H9 (cell line): ENCODE measurements at regions not wholly inside any gene's neighbourhood (a gene's known extent, or its start where the extent isn't known, plus 50 kb on each side); places are given as distances from the start of the nearest gene placed in this dataset.

ENCODE experiments used
- DNase-seq: peaks from one replicate; pipeline ENCODE4 v3.0.0-alpha.2; 2017
- H2AFZ ChIP-seq: one replicate; pipeline ENCODE4 v1.6.1; 2013; ENCODE audit warnings: mild to moderate bottlenecking, low read length, control low read depth, moderate library complexity
- H2AK5ac ChIP-seq: 2 replicates; pipeline ENCODE4 v1.6.1; 2013; ENCODE audit warnings: low read length, control low read depth, mixed read lengths; ENCODE audit not compliant: insufficient read length
- H2BK120ac ChIP-seq: one replicate; pipeline ENCODE4 v1.6.1; 2013; ENCODE audit warnings: low read depth, mild to moderate bottlenecking, low read length, control low read depth, inconsistent platforms; ENCODE audit not compliant: poor library complexity, severe bottlenecking
- H2BK12ac ChIP-seq: 2 replicates; pipeline ENCODE4 v1.6.1; 2013; ENCODE audit warnings: low read length, control low read depth, mixed read lengths, low read depth; ENCODE audit not compliant: insufficient read length
- H2BK15ac ChIP-seq: 2 replicates; pipeline ENCODE4 v1.6.1; 2013; ENCODE audit warnings: low read depth, low read length, control low read depth
- H2BK20ac ChIP-seq: one replicate; pipeline ENCODE4 v1.6.1; 2013; ENCODE audit warnings: low read depth, mild to moderate bottlenecking, low read length, control low read depth, inconsistent platforms; ENCODE audit not compliant: poor library complexity, severe bottlenecking
- H2BK5ac ChIP-seq: 2 replicates; pipeline ENCODE4 v1.6.1; 2013; ENCODE audit warnings: low read length, control low read depth, mixed read lengths; ENCODE audit not compliant: insufficient read length
- H3K14ac ChIP-seq: 2 replicates; pipeline ENCODE4 v1.6.1; 2013; ENCODE audit warnings: low read length, control low read depth; ENCODE audit not compliant: insufficient read depth
- H3K18ac ChIP-seq: 2 replicates; pipeline ENCODE4 v1.6.1; 2013; ENCODE audit warnings: low read depth, mild to moderate bottlenecking, mixed read lengths, low read length, control low read depth; ENCODE audit not compliant: insufficient read length
- H3K23ac ChIP-seq: 2 replicates; pipeline ENCODE4 v1.6.1; 2013; ENCODE audit warnings: low read length, control low read depth, mixed read lengths, low read depth; ENCODE audit not compliant: insufficient read length
- H3K23me2 ChIP-seq: 2 replicates; pipeline ENCODE4 v1.6.1; 2013; ENCODE audit warnings: low read depth, mild to moderate bottlenecking, mixed read lengths, low read length, control low read depth; ENCODE audit not compliant: insufficient read length, poor library complexity, severe bottlenecking
- H3K27ac ChIP-seq: 2 replicates; pipeline ENCODE4 v1.5.1; 2013; ENCODE audit warnings: low read length, control low read depth, mixed read lengths, low read depth; ENCODE audit not compliant: insufficient read length
- H3K27me3 ChIP-seq: 2 replicates; pipeline ENCODE4 v1.6.1; 2013; ENCODE audit warnings: low read length, control low read depth, inconsistent platforms; ENCODE audit not compliant: insufficient read depth
- H3K4ac ChIP-seq: 2 replicates; pipeline ENCODE4 v1.6.1; 2013; ENCODE audit warnings: low read depth, mild to moderate bottlenecking, control low read depth, inconsistent platforms, low read length, moderate library complexity
- H3K4me1 ChIP-seq: 2 replicates; pipeline ENCODE4 v1.6.1; 2013; ENCODE audit warnings: low read length, control low read depth, inconsistent platforms; ENCODE audit not compliant: insufficient read depth
- H3K4me2 ChIP-seq: 2 replicates; pipeline ENCODE4 v1.6.1; 2013; ENCODE audit warnings: low read length, control low read depth, mixed read lengths; ENCODE audit not compliant: insufficient read length, insufficient read depth
- H3K56ac ChIP-seq: 2 replicates; pipeline ENCODE4 v1.6.1; 2013; ENCODE audit warnings: low read depth, mild to moderate bottlenecking, mixed read lengths, low read length, control low read depth; ENCODE audit not compliant: insufficient read length
- H3K79me1 ChIP-seq: 2 replicates; pipeline ENCODE4 v1.6.1; 2013; ENCODE audit warnings: low read depth, mild to moderate bottlenecking, moderate library complexity, low read length, control low read depth, inconsistent platforms; ENCODE audit not compliant: insufficient read depth, poor library complexity, severe bottlenecking
- H3K79me2 ChIP-seq: 2 replicates; pipeline ENCODE4 v1.6.1; 2013; ENCODE audit warnings: low read length, control low read depth, inconsistent platforms; ENCODE audit not compliant: insufficient read depth
- H3K9ac ChIP-seq: 2 replicates; pipeline ENCODE4 v1.6.1; 2013; ENCODE audit warnings: low read length, control low read depth, mixed read lengths; ENCODE audit not compliant: insufficient read length; ENCODE audit errors: extremely low read depth
- H3K9me3 ChIP-seq: one replicate; pipeline ENCODE4 v1.6.1; 2013; ENCODE audit warnings: low read depth, low read length, inconsistent platforms; ENCODE audit not compliant: control insufficient read depth
- H3T11ph ChIP-seq: one replicate; pipeline ENCODE4 v1.6.1; 2013; ENCODE audit warnings: mild to moderate bottlenecking, low read length, control low read depth, inconsistent platforms
- H4K20me1 ChIP-seq: one replicate; pipeline ENCODE4 v1.6.1; 2013; ENCODE audit not compliant: control insufficient read depth, insufficient read length, insufficient read depth
- H4K5ac ChIP-seq: 2 replicates; pipeline ENCODE4 v1.6.1; 2013; ENCODE audit warnings: low read depth, mild to moderate bottlenecking, mixed read lengths, low read length, control low read depth; ENCODE audit not compliant: insufficient read length
- H4K8ac ChIP-seq: replicated peaks from 2 replicates; pipeline ENCODE4 v1.6.1; 2013; ENCODE audit warnings: low read length, control low read depth, mixed read lengths, low read depth; ENCODE audit not compliant: insufficient read length
- H4K91ac ChIP-seq: 2 replicates; pipeline ENCODE4 v1.6.1; 2013; ENCODE audit warnings: low read depth, mild to moderate bottlenecking, moderate library complexity, mixed read lengths, low read length, control low read depth; ENCODE audit not compliant: insufficient read length
- H3K27ac Mint-ChIP-seq, 3 experiments: 2 replicates in 2 of 3; 3 replicates in 1 of 3; pipeline ENCODE4 v1.8.0; 2020 to 2021; ENCODE audit warnings: mixed read lengths in 3 of 3, mild to moderate bottlenecking in 1 of 3, moderate library complexity in 1 of 3
- H3K27me3 Mint-ChIP-seq: 2 replicates; pipeline ENCODE4 v1.8.0; 2021; ENCODE audit warnings: low read depth, mild to moderate bottlenecking, moderate library complexity, mixed read lengths
- H3K36me3 Mint-ChIP-seq, 3 experiments: 2 replicates in 2 of 3; 3 replicates in 1 of 3; pipeline ENCODE4 v1.8.0; 2020 to 2021; ENCODE audit warnings: low read depth in 3 of 3, mixed read lengths in 3 of 3; ENCODE audit not compliant: insufficient read depth in 1 of 3
- H3K4me1 Mint-ChIP-seq, 2 experiments: 2 replicates each; pipeline ENCODE4 v1.8.0; 2020; ENCODE audit warnings: mixed read lengths in 2 of 2
- H3K4me3 Mint-ChIP-seq, 2 experiments: 2 replicates in 1 of 2; 3 replicates in 1 of 2; pipeline ENCODE4 v1.8.0; 2020 to 2021; ENCODE audit warnings: mild to moderate bottlenecking in 2 of 2, mixed read lengths in 2 of 2, moderate library complexity in 1 of 2
- H3K9me3 Mint-ChIP-seq, 2 experiments: 2 replicates in 1 of 2; 3 replicates in 1 of 2; pipeline ENCODE4 v1.8.0; 2020; ENCODE audit warnings: mild to moderate bottlenecking in 2 of 2, mixed read lengths in 2 of 2, moderate library complexity in 1 of 2
- WGBS: extraction: QIAGEN DNeasy Blood & Tissue Kit; methylation state at CpG from one replicate; pipeline ENCODE4 v1.1.7; 2013; ENCODE audit warnings: missing lambda C conversion rate, low lambda C conversion rate, mixed read lengths; ENCODE audit not compliant: insufficient read length; ENCODE audit errors: extremely low coverage; 5-methylcytosine and 5-hydroxymethylcytosine counted together
- TF ChIP-seq, protein P1 (sequence below): fragments of 200-600 bp; sonication (generic); conservative IDR thresholded peaks from 3 replicates; pipeline ENCODE4 v1.8.0; 2021; ENCODE audit warnings: antibody characterized with exemption, mild to moderate bottlenecking

DNA sequence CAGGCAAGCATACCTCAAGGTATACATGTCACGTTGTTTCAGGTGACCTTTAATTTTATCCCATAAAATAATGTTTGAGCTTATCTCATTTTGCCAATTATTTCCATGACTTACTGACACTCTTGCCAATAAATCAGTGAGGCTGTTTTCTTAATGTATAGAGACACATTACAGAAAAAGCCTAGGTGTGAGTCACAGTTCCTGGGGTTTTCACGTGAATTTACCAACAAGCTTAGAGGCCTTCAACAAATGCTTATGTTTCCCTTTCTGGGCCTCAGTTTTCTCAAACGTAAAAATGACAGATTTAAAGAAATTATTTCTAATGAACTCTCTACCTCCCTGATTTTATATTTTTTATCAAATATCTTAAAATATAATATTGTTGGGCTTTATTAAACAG is 517.5 kb upstream of the SPHKAP start:
- Histone ChIP-seq H3K18ac (no peak overlapping the region), H3K9ac (no peak overlapping the region), H3K9me3 (no peaks in the 10 kb centered on the region), H3K4me1 (no peaks in the 10 kb centered on the region), H3K27ac (no peak overlapping the region), H2BK5ac (no peak overlapping the region), H2BK15ac (no peak overlapping the region), H2AK5ac (no peak overlapping the region), H4K91ac (no peak overlapping the region), H3T11ph (no peak overlapping the region), H2BK120ac (no peak overlapping the region), H3K27me3 (no peaks in the 10 kb centered on the region), H3K79me1 (no peaks in the 10 kb centered on the region), H2AFZ (no peak overlapping the region), H2BK12ac (no peak overlapping the region), H3K14ac (no peak overlapping the region), H4K8ac (no peak overlapping the region), H3K23me2 (no peaks in the 10 kb centered on the region), H3K4me2 (no peak overlapping the region), H4K5ac (no peak overlapping the region), H3K56ac (no peak overlapping the region), H2BK20ac (no peak overlapping the region), H3K4ac (no peak overlapping the region), H3K79me2 (no peaks in the 10 kb centered on the region), H4K20me1 (no peaks in the 10 kb centered on the region), H3K23ac (no peak overlapping the region)
- Mint-ChIP-seq H3K27ac (no peak overlapping the region), H3K36me3 (no peaks in the 10 kb centered on the region; a peak in 1 of 7 replicates), H3K9me3 (peaks cover 0 to 7% of the 10 kb centered on the region in 2 experiments; a peak in 3 of 5 replicates), H3K4me3 (no peak overlapping the region), H3K4me1 (no peaks in the 10 kb centered on the region), H3K27me3 (peaks cover 5% of the 10 kb centered on the region; the same call in 1 of the 2 replicates)
- no CpG with 5 or more reads among the region's 3 CpGs for WGBS
- TF ChIP-seq, protein P1, sequence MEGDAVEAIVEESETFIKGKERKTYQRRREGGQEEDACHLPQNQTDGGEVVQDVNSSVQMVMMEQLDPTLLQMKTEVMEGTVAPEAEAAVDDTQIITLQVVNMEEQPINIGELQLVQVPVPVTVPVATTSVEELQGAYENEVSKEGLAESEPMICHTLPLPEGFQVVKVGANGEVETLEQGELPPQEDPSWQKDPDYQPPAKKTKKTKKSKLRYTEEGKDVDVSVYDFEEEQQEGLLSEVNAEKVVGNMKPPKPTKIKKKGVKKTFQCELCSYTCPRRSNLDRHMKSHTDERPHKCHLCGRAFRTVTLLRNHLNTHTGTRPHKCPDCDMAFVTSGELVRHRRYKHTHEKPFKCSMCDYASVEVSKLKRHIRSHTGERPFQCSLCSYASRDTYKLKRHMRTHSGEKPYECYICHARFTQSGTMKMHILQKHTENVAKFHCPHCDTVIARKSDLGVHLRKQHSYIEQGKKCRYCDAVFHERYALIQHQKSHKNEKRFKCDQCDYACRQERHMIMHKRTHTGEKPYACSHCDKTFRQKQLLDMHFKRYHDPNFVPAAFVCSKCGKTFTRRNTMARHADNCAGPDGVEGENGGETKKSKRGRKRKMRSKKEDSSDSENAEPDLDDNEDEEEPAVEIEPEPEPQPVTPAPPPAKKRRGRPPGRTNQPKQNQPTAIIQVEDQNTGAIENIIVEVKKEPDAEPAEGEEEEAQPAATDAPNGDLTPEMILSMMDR, result no peak
- DNase-seq, result no peak
